EH (cell line): ENCODE measurements at regions not wholly inside any gene's neighbourhood (a gene's known extent, or its start where the extent isn't known, plus 50 kb on each side); places are given as distances from the start of the nearest gene placed in this dataset.
"Not testable (repeated sequence)": the region's sequence is repeated elsewhere in the genome, so short reads cannot be mapped to it uniquely, and the experiment has no call there.

Experiments
- DNase-seq: peaks from one replicate; pipeline ENCODE4 v3.0.0-alpha.2; 2015; ENCODE audit warnings: low read depth

DNA sequence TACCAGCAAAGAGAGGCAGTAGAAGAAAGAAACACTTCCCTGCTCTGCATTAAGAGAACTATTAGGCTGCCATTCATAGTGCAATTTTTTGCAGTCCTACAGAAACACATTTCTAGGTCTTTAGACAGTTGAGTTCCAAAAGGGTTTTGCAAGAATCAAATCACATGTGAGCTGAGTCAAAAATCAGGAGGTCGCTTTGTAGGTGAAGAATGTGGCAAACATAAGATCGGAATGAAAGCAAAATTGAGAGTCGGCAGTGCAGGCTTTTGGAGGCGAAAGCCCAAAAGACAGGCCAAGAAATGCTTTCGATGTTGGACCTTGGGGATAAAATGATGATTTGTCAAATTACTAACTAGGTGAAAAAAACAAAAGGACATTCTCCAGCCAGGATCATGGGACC is 213.5 kb upstream of the NRIP1 start:
- no peak for DNase-seq

DNA sequence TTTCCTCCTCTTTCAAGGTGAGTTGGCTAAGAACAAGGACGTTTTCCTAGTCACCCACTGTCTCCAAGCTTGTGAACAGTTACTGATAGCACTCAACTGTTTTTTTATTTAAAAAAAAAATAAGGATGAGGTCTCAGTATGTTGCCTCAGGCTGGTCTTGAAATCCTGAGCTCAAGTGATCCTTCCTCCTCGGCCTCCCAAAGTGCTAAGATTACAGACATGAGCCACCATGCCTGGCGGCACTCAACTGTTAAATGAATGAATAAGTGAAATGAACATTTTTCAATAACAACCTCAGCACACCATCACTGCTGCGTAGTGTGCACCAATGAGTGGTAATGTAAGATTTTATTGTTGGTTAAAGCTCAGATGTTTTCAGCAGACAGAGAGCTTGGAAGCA is 214.1 kb upstream of the NRIP1 start:
- no peak for DNase-seq

DNA sequence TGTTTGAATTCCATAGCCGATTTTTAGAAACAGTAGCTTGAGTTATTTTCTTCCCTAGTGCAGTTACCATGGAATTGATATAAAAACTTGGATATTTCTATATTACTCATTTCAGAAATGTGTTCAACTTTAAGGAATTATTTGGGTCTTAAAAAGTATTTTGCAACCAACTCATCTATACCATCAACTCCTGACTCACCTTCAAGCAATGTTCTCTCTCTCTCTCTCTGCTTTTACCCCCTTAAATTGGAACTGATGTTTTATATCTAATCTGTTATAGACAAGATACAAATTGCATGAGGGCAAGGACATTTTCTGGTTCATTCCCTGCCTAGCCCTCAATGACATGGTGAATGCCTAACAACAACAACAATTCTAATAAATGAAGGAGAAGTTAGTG is 214.7 kb upstream of the NRIP1 start:
- DNase-seq = no peak

- no peak for DNase-seq
These were observed 216.9 kb upstream of the NRIP1 start for GRCh38 chr21:15281714-15282113.

DNA sequence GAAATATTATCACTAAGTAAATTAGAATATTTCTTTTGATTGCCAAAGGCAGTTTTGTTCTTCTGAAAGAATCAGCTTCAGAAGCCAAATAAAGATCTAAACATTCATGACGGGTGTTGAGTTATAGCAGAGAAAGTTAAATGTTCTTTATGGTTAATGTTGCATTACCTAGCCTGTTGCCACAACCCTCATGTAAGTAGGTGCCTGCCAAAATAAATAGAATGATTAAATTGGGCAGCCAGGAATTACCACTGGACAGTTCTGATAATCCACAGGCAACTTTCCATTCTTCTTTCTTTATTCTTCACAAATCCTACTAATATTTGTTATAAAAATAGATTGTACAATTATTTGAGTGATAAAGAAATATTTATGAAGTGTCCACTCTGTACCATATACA is 217.9 kb upstream of the NRIP1 start:
- DNase-seq = no peak

GRCh38 chr21:15283138-15283537 is 218.3 kb upstream of the NRIP1 start:
- no peak for DNase-seq

GRCh38 chr21:15283789-15284188 is 219.0 kb upstream of the NRIP1 start:
- DNase-seq = no peak

DNA sequence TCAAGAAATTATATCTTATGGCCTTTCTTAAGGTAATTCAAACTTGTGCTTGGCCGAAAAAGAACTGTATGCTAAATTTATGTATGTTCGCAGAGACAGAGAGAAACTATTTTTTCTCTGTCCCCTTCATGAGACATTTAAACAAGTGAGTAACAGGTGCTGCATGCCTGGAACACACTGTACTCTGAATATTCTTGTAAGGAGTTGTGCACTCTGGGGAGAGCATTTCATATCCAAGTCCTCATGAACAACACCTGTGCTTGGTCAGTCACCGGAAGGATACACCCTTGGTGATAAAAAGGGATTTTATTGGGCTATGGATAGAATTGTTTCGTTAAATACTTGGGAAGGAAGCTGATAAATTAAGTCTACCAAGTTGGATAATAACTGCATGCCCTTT is 220.8 kb upstream of the NRIP1 start:
- no peak for DNase-seq

DNA sequence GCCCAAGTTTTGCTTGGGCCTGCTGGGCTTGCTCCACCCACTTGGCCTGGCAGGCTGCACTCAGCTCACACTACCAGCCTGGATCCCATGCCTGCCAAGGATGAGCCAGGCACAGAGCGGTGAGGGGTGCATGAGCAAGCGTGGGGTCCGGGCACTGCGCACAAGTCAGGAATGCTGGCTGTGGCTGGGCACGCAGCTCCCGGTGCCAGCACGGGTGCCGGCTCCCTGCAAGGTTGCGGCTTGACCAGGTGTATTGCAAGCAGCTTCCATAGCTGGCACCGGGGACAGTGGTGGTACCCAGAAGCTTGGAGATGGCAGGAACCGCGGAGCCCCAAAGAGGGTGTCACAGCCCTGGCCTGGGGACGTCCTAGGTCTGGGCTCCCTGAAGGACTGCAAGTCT is 224.4 kb upstream of the NRIP1 start:
- no peak for DNase-seq

GRCh38 chr21:15289896-15290841 is 225.4 kb upstream of the NRIP1 start:
- peak; percentile 6 for DNase-seq

GRCh38 chr21:15291621-15292266 is 226.9 kb upstream of the NRIP1 start:
- DNase-seq = no peak

GRCh38 chr21:15293240-15293639 is 228.4 kb upstream of the NRIP1 start:
- peak; percentile 91 for DNase-seq

GRCh38 chr21:15295875-15296274 is 231.1 kb upstream of the NRIP1 start:
- DNase-seq = no peak

DNA sequence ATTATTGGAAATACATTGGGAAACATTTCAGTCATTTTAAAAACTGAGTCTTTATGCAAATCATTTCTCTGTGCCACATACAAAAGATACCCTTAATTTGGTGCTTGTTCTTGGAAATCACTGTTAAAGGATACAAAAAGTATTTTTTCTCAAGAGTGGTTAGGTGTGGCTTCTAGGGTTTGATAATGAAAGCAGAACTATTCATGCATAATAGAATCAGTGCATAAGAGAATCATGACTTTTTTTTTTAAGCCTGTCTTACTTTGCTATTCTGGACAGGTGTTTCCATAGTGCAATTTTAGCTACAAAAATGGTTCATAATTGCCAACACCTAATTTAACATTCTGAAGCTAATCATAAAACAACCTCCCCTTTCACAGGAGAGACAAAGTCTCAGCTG is 233.0 kb upstream of the NRIP1 start:
- DNase-seq = no peak

- DNase-seq = no peak
These were observed 233.5 kb upstream of the NRIP1 start for GRCh38 chr21:15298306-15298705.

DNA sequence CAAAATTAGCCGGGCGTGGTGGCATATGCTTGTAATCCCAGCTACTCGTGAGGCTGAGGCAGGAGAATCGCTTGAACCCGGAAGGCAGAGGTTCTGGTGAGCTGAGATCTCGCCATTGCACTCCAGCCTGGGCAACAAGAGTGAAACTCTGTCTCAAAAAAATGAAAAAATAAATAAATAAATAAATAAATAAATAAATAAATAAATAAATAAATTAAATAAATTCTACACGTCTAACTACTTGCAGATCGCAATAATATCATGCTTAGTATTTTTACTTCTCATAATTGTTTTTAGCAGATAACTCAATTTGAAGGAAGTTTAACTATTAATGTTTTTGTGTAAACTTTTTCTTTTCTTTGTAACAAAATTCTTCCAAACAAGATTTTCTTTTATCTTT is 234.0 kb upstream of the NRIP1 start:
- DNase-seq = not testable (repeated sequence)

- no peak for DNase-seq
These were observed 235.3 kb upstream of the NRIP1 start for GRCh38 chr21:15300131-15300530.

GRCh38 chr21:15301014-15301413 is 236.2 kb upstream of the NRIP1 start:
- peak; percentile 2 for DNase-seq

DNA sequence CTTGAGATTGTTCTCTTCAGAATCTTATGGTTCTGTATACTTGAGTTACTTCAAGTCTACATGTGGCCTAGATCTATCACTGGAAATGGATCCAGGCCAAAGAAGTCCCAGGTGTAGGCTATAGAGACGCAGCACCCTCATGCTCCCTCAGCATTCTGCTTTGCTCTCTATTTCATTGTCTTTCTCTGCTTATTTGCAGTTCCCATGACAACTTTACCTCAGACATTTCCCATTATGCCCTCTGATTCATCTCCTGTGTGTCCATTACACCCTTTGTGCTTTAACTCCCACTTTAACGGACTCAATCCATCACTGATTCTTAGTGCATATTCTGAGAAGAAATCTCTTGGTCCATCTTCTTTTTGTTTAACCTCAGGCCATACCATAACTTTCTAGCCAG is 236.9 kb upstream of the NRIP1 start:
- DNase-seq = no peak

DNA sequence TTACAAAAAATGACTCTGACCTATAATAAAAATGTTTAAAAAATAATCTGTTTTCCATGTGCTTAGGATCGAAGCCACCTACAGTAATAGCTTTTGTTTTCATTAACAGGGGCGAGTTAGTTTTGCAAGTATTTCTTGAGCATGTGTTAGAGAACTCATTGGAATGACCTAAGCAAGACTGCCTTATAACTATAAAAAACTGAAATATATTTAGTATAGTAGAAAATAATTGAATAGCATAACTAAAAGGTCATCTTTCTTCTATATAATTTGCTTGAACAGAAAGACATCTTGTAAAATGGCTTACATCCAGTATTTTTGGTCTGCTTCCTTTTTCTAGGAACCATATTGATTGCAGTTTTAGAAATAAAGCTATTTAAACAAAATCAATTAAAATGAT is 241.5 kb upstream of the NRIP1 start:
- no peak for DNase-seq

DNA sequence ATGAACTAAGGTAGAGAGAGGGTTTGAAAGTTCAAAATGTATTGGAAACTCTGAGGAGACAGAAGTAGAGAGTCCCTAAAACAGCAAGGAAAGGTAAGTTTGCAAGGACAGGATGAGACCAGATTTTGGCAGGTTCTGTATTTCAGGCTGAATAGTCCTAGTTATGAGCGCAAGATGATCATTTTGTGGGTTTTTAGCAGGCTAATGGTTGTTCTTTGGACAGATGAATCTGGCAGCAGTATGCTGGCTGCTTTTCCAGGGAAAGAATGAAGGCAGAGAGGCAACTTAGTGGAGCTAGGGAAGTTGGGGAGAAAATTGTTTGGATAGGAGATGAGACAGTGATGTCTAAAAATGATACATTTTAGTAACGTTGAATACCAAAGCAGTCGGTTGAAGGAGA is 243.5 kb upstream of the NRIP1 start:
- DNase-seq = no peak

DNA sequence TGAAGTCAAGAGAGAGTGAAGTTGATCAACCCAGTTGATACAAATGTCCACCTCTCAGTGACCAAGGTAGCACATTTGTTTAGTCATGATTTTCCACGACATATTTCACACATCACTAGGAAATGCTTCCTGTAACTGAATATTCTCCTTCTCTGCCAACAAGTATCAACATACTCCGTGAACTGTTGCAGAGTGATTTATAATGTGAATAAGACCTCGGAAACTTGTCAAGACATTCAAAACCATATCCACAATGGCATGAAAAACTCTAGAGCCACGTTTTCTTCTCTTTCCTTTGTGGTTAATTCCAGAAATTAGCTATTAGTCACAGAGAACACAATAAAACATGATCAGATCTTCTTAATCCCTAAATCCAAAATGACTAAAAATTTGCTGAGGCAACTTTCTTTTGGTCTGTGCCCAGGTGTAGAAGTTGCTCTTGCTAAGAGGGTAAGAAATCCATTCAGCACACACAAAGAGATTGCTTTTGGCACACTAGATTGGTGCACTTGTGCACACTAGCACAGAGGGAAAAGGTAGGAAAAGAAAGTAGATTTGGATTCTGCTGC is 244.3 kb upstream of the NRIP1 start:
- no peak for DNase-seq

DNA sequence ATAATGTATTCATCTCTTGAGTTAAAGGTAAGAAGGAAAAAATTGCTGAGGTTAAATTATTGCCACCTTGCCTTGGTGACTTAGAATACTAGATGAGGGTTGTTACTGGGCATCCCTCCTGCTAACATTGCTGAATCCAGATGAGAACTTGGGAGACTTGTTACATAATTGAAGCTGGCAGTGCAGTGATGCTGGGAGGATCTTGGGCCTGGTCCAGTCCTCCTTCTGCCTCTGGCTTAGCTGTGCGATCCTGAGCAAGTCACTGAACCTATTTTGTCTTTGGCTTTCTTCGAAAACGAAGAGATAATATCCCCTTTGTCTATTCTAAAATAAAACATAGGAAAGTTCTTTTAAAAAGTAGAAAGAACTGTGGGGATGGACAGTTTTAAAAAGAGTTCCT is 244.9 kb upstream of the NRIP1 start:
- no peak for DNase-seq
